Right renal pelvis (tissue), 4 donors: ENCODE measurements at regions not wholly inside any gene's neighbourhood (a gene's known extent, or its start where the extent isn't known, plus 50 kb on each side); places are given as distances from the start of the nearest gene placed in this dataset.
A peak's percentile ranks its signal among the peaks of the same experiment; 100 is the strongest.

ENCODE experiments used
- DNase-seq, 4 donors: peaks; one replicate each; pipeline ENCODE4 v3.0.0-alpha.2; 2013; ENCODE audit warnings: low read depth in 4 of 4, low spot score in 3 of 4, missing footprints in 1 of 4

GRCh38 chr11:119478711-119479285 is 55.8 kb upstream of the THY1 start:
- no peak for DNase-seq

GRCh38 chr11:119476666-119477331 is 53.8 kb upstream of the THY1 start:
- no peak for DNase-seq

- no peak for DNase-seq
Measured at GRCh38 chr11:119476038-119476437, 53.1 kb upstream of the THY1 start.

GRCh38 chr11:119474682-119475596 is 52.0 kb upstream of the THY1 start:
- DNase-seq = peak; percentile 44 to 58 (median 47)

- DNase-seq = no peak
Measured at GRCh38 chr11:119473901-119474681, 51.1 kb upstream of the THY1 start.

- no peak for DNase-seq
Measured at GRCh38 chr11:119473226-119473625, 50.3 kb upstream of the THY1 start.

- DNase-seq = no peak
Measured at GRCh38 chr11:119472856-119473222, 49.9 kb upstream of the THY1 start.
